SU-DHL-6 (cell line): ENCODE measurements at regions not wholly inside any gene's neighbourhood (a gene's known extent, or its start where the extent isn't known, plus 50 kb on each side); places are given as distances from the start of the nearest gene placed in this dataset.

Experiments
- CTCF ChIP-seq: fragments of 200-600 bp; sonication (generic); IDR thresholded peaks from one replicate; pipeline ENCODE4 v1.5.1; 2017; ENCODE audit warnings: antibody characterized with exemption, mild to moderate bottlenecking, low read length, moderate library complexity; ENCODE audit not compliant: insufficient read depth, poor library complexity, severe bottlenecking
- EZH2phosphoT487 ChIP-seq: fragments of 200-600 bp; sonication (generic), shearing (Covaris generic); conservative IDR thresholded peaks from 2 replicates; pipeline ENCODE4 v1.6.1; 2018; ENCODE audit warnings: mild to moderate bottlenecking, antibody characterized with exemption, low read length, moderate library complexity, mixed read lengths

- no peak for TF ChIP-seq CTCF
- TF ChIP-seq EZH2phosphoT487 = no peak
Observed at GRCh38 chr17:52517176-52517575, 358.7 kb upstream of the CA10 start.
